ENCODE measurements at regions not wholly inside any gene's neighbourhood (a gene's known extent, or its start where the extent isn't known, plus 50 kb on each side); places are given as distances from the start of the nearest gene placed in this dataset.

GRCh38 chr9:126125992-126126409 is 200.6 kb upstream of the MVB12B start:
- TF ChIP-seq CTCF (IDR thresholded peaks at IDR 0.05) (no peak), POLR2A (IDR thresholded peaks at IDR 0.05) (no peak)

Measured in Peyer's patch (tissue), 4 donors.